Stimulated activated memory B cell treated with anti-CD40 and anti-IgM and Interleukin-4, amounts not matched to agents 10 μg/mL and 1 μg/mL and 100 μg/mL, for 72 hours (primary cell): ENCODE measurements at regions not wholly inside any gene's neighbourhood (a gene's known extent, or its start where the extent isn't known, plus 50 kb on each side); places are given as distances from the start of the nearest gene placed in this dataset.

Source experiments
- ATAC-seq: fragments of 150-1000 bp; cut with Tn5 transposase; 2 replicates; pipeline ENCODE4 v1.10.0; 2021
- H3K27ac Mint-ChIP-seq: one replicate; pipeline ENCODE4 v1.8.0; 2022; ENCODE audit warnings: mild to moderate bottlenecking, mixed read lengths
- H3K27me3 Mint-ChIP-seq: one replicate; pipeline ENCODE4 v1.8.0; 2022; ENCODE audit warnings: mixed read lengths
- H3K36me3 Mint-ChIP-seq: one replicate; pipeline ENCODE4 v1.8.0; 2022; ENCODE audit warnings: mixed read lengths
- H3K4me1 Mint-ChIP-seq: one replicate; pipeline ENCODE4 v1.8.0; 2022; ENCODE audit warnings: mixed read lengths
- H3K4me3 Mint-ChIP-seq: one replicate; pipeline ENCODE4 v1.8.0; 2022; ENCODE audit warnings: mild to moderate bottlenecking, moderate library complexity, mixed read lengths
- H3K9me3 Mint-ChIP-seq: one replicate; pipeline ENCODE4 v1.8.0; 2022; ENCODE audit warnings: mixed read lengths

DNA sequence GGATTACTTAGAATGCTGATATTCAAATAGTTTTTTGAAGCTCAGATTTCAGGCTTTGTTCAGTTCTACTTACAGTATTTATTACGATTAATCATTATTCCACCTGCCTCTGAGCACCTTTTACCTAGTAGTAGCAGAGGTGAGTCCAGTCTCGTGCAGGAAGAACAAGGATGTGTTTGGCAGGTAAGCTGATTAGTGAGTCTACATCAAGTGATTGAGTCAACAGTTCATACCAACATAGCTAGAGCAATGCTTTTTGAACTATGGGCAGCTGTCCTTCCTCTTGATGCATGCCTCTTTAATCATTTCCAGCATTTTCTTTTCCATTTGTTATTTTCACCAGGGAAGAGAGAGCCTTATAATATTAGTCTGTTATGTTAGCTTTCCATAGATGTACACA, 838.9 kb downstream of the USP25 start:
- ATAC-seq = no peak
- H3K27me3 Mint-ChIP-seq = no peaks in the 10 kb centered on the region
- no peaks in the 10 kb centered on the region for H3K9me3 Mint-ChIP-seq
- H3K4me3 Mint-ChIP-seq = no peak overlapping the region
- no peaks in the 10 kb centered on the region for H3K36me3 Mint-ChIP-seq
- H3K27ac Mint-ChIP-seq = no peak overlapping the region
- no peaks in the 10 kb centered on the region for H3K4me1 Mint-ChIP-seq

- H3K4me1 Mint-ChIP-seq = no peaks in the 10 kb centered on the region
- no peaks in the 10 kb centered on the region for H3K27me3 Mint-ChIP-seq
- ATAC-seq = no peak
- no peak overlapping the region for H3K4me3 Mint-ChIP-seq
- no peak overlapping the region for H3K27ac Mint-ChIP-seq
- no peaks in the 10 kb centered on the region for H3K36me3 Mint-ChIP-seq
- no peaks in the 10 kb centered on the region for H3K9me3 Mint-ChIP-seq
Measured at GRCh38 chr21:16569679-16570078, 839.9 kb downstream of the USP25 start.

DNA sequence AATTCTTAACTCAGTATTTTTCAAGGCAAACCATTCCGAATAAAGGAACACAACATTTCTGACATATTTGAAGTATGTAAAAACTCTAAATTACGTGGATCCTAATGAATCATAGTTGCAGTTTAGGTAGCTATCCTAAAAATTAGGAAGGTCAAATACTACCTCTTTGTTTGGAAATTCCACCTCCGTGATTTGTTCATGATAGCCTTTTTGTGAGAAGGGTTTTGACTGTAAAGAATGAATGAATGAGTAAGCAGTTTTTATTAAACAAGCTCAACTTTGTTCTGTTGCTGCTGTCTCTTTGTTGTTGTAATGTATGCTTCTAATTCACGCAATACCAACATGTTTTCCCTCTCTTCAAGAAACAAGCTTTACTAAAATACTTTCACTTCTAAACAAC, 840.4 kb downstream of the USP25 start:
- no peaks in the 10 kb centered on the region for H3K27me3 Mint-ChIP-seq
- H3K4me1 Mint-ChIP-seq = no peaks in the 10 kb centered on the region
- H3K27ac Mint-ChIP-seq = no peak overlapping the region
- peaks cover 2% of the 10 kb centered on the region for H3K9me3 Mint-ChIP-seq
- H3K36me3 Mint-ChIP-seq = no peaks in the 10 kb centered on the region
- H3K4me3 Mint-ChIP-seq = no peak overlapping the region
- no peak for ATAC-seq

GRCh38 chr21:16570856-16571255, 841.1 kb downstream of the USP25 start:
- no peaks in the 10 kb centered on the region for H3K4me1 Mint-ChIP-seq
- no peaks in the 10 kb centered on the region for H3K36me3 Mint-ChIP-seq
- no peak overlapping the region for H3K27ac Mint-ChIP-seq
- no peaks in the 10 kb centered on the region for H3K27me3 Mint-ChIP-seq
- no peak for ATAC-seq
- peaks cover 2% of the 10 kb centered on the region for H3K9me3 Mint-ChIP-seq
- H3K4me3 Mint-ChIP-seq = no peak overlapping the region

DNA sequence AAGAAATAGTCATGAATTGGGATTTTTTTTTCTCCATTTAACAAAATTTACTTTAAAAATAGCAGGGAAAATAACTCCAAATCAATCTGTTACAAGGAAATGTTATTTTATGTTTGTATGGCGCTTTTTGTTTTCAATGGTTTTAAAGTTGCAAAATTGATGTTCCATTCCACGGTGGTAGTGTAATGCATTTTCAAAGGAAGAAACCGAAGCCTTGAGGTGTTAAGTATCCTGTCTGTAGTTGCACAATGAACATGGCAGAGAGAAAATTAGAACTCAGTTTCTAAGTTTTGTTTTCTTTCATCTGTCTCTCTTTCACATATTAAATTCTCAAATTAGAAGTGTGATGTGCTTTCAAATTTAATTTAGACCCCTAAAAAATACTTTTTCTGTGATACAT, 841.8 kb downstream of the USP25 start:
- ATAC-seq = no peak
- no peaks in the 10 kb centered on the region for H3K36me3 Mint-ChIP-seq
- no peaks in the 10 kb centered on the region for H3K4me1 Mint-ChIP-seq
- peaks cover 2% of the 10 kb centered on the region for H3K9me3 Mint-ChIP-seq
- no peak overlapping the region for H3K27ac Mint-ChIP-seq
- no peak overlapping the region for H3K4me3 Mint-ChIP-seq
- no peaks in the 10 kb centered on the region for H3K27me3 Mint-ChIP-seq

DNA sequence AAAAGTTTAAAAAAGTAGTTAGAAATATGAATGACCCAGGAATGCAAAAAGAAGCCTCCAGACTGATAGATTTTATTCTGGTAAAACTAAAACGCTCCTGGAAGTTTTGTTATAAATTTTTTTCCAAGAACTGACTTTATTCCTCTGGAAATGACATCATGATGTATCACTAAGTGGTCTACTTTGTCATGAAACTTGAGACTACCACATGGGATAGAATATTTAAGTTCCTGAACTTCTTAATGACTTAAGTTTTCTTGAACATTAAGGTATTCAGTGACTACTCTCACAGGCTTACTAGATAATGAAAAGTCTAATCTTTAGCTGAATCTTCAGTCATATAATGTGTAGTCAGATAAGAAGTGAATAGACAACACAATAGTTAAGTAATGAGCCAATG, 842.2 kb downstream of the USP25 start:
- no peaks in the 10 kb centered on the region for H3K27me3 Mint-ChIP-seq
- H3K4me1 Mint-ChIP-seq = no peaks in the 10 kb centered on the region
- no peak overlapping the region for H3K27ac Mint-ChIP-seq
- ATAC-seq = no peak
- H3K36me3 Mint-ChIP-seq = no peaks in the 10 kb centered on the region
- peaks cover 2% of the 10 kb centered on the region for H3K9me3 Mint-ChIP-seq
- H3K4me3 Mint-ChIP-seq = no peak overlapping the region

DNA sequence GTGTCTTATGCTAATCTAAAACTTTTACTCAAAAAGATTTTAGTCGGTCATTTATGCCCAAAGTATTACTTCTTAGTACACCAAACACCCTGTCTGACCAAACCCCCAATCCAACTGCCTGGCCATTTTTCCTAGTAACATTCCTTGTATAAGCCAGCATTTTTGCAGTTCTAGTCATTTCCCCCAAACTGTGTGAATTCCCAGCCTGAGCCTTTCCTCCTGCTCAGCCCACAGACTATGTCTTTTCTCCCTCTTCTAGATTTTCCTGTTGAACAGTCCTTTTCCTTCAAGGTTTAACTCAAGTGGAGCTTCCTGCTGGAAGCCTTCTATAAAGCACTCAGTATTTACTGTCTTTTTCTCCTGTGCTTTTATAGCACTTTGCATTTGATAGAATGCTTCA, 843.8 kb downstream of the USP25 start:
- Mint-ChIP-seq H3K27me3 (no peaks in the 10 kb centered on the region), H3K9me3 (peaks cover 2% of the 10 kb centered on the region), H3K4me3 (no peak overlapping the region), H3K4me1 (no peaks in the 10 kb centered on the region), H3K36me3 (no peaks in the 10 kb centered on the region), H3K27ac (no peak overlapping the region)
- ATAC-seq = no peak

GRCh38 chr21:16577975-16578374, 848.2 kb downstream of the USP25 start:
- ATAC-seq = no peak
- no peak overlapping the region for H3K27ac Mint-ChIP-seq
- H3K27me3 Mint-ChIP-seq = no peaks in the 10 kb centered on the region
- no peak overlapping the region for H3K4me3 Mint-ChIP-seq
- H3K4me1 Mint-ChIP-seq = no peaks in the 10 kb centered on the region
- peaks cover 2% of the 10 kb centered on the region for H3K9me3 Mint-ChIP-seq
- H3K36me3 Mint-ChIP-seq = no peaks in the 10 kb centered on the region

- no peak overlapping the region for H3K4me3 Mint-ChIP-seq
- no peak overlapping the region for H3K27ac Mint-ChIP-seq
- no peaks in the 10 kb centered on the region for H3K27me3 Mint-ChIP-seq
- no peak for ATAC-seq
- H3K36me3 Mint-ChIP-seq = no peaks in the 10 kb centered on the region
- H3K4me1 Mint-ChIP-seq = no peaks in the 10 kb centered on the region
- peaks cover 2% of the 10 kb centered on the region for H3K9me3 Mint-ChIP-seq
Measured at GRCh38 chr21:16578912-16579311, 849.1 kb downstream of the USP25 start.

DNA sequence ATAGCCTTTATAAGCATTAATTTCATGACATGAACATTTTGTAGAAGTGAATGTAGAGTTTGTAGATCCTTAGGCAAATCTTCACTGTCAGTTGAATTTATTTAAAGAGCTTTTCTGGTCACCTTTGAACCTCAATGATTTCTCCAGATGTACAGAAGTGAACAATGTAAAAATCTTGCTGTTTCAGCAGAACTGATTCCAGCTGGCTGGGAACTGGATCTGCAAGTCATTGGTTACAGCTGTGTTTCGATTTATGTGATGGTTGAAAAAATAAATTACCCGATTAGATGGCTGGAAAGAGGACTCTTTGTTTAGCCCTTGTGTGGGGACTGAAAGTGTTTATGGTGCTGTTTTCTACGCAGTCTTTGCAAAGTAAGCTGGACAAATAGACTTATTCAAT, 849.8 kb downstream of the USP25 start:
- no peaks in the 10 kb centered on the region for H3K36me3 Mint-ChIP-seq
- no peak for ATAC-seq
- no peak overlapping the region for H3K27ac Mint-ChIP-seq
- H3K27me3 Mint-ChIP-seq = no peaks in the 10 kb centered on the region
- H3K4me1 Mint-ChIP-seq = no peaks in the 10 kb centered on the region
- peaks cover 2% of the 10 kb centered on the region for H3K9me3 Mint-ChIP-seq
- no peak overlapping the region for H3K4me3 Mint-ChIP-seq

DNA sequence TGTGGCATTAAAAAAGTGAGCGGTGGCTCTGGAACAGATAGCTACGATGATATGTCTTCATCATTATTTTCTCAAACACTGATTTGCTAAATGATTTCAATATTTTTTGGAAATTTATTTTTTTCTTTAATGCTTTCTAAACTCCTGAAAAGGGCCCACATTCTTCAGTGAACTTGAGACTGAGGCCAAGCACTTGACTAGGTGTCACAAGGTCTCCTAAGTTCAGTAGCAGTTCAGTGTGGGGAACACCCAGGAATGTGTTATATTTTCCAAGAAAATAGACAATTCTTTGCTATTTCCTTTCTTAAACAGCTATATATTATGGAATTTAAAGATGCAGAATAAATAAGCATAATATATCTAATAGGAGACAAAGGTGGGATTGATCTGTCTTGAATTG, 850.9 kb downstream of the USP25 start:
- H3K9me3 Mint-ChIP-seq = no peaks in the 10 kb centered on the region
- no peak overlapping the region for H3K27ac Mint-ChIP-seq
- no peaks in the 10 kb centered on the region for H3K27me3 Mint-ChIP-seq
- no peak overlapping the region for H3K4me3 Mint-ChIP-seq
- H3K4me1 Mint-ChIP-seq = no peaks in the 10 kb centered on the region
- H3K36me3 Mint-ChIP-seq = no peaks in the 10 kb centered on the region
- ATAC-seq = no peak

DNA sequence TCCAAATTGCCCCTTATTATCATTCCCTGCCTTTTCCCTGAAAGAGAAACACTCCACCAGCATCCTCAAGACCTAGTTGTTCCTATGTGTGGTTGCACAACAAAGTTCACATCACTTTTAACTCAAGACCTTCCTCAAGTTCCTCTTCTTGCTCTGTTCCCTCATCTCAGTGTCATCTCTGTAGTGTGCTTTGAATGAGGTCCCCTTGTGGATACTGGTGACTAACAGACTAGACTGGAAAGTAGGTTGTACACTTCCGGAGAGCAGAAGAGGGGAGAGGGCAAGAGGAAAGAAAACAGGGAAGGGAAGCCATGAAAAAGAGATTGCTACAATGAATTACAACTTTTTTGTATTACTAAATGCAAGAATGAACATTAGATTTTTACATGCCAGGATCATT, 853.8 kb downstream of the USP25 start:
- Mint-ChIP-seq H3K4me3 (no peak overlapping the region), H3K36me3 (no peaks in the 10 kb centered on the region), H3K27me3 (no peaks in the 10 kb centered on the region), H3K27ac (no peak overlapping the region), H3K4me1 (no peaks in the 10 kb centered on the region), H3K9me3 (no peaks in the 10 kb centered on the region)
- no peak for ATAC-seq

DNA sequence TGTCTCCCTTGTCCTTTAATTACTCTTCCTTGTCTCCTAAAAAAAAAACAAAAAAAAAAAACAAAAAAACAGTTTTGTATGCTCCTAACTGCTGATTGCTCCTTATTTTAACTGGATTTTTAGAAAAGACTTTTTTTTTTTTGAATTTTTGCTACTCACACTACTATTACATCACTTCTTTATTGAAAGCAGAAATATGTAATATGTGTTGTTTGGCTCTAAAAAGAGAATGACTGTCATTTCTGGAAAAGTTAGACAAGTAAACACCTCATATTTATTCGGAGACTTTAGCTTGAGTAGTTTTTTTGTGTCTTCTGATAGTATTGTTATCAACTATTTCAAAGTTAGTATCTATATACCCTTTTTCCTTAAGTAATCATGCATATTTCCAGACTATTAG, 855.0 kb downstream of the USP25 start:
- Mint-ChIP-seq H3K9me3 (no peaks in the 10 kb centered on the region), H3K4me1 (no peaks in the 10 kb centered on the region), H3K27me3 (no peaks in the 10 kb centered on the region), H3K36me3 (no peaks in the 10 kb centered on the region), H3K27ac (no peak overlapping the region), H3K4me3 (no peak overlapping the region)
- no peak for ATAC-seq

- no peaks in the 10 kb centered on the region for H3K9me3 Mint-ChIP-seq
- H3K4me1 Mint-ChIP-seq = no peaks in the 10 kb centered on the region
- no peak overlapping the region for H3K27ac Mint-ChIP-seq
- H3K36me3 Mint-ChIP-seq = no peaks in the 10 kb centered on the region
- no peak overlapping the region for H3K4me3 Mint-ChIP-seq
- no peak for ATAC-seq
- no peaks in the 10 kb centered on the region for H3K27me3 Mint-ChIP-seq
Measured at GRCh38 chr21:16585896-16586295, 856.1 kb downstream of the USP25 start.

- H3K4me3 Mint-ChIP-seq = no peak overlapping the region
- H3K9me3 Mint-ChIP-seq = no peaks in the 10 kb centered on the region
- H3K4me1 Mint-ChIP-seq = no peaks in the 10 kb centered on the region
- H3K27me3 Mint-ChIP-seq = no peaks in the 10 kb centered on the region
- no peak overlapping the region for H3K27ac Mint-ChIP-seq
- no peaks in the 10 kb centered on the region for H3K36me3 Mint-ChIP-seq
- ATAC-seq = no peak
Measured at GRCh38 chr21:16587141-16587581, 857.4 kb downstream of the USP25 start.

DNA sequence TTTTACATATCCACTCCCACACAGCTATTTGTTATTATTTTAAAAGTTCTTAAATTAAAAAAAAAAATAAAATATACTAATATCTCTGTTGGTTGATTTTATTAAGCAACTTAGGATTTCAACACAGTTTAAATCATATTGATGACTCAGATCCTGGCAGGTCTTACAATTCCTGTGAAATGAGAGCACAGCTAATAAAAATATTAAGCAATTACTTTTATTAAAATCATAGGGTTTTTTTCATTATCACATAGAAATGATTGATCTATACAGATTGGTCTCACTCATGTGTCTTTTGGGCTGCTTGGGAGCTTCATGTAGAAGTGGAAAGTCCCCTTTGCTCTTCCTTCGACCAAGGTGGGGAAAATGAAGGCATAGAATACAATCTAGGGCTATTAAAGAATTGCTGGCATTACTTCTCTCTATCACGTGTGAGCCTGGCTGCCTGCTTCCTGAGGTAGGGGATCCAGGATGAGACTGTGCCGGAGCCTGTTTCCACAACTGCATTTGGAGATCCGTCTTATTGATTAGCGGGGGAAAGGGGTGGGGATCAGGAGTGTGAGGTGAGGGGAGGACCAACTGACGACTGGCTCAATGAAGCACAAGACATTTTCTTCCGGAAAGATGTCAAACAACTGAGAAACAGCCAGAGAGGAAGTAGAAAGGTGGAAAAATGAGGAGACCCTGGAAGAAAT, 858.0 kb downstream of the USP25 start:
- H3K4me1 Mint-ChIP-seq = no peaks in the 10 kb centered on the region
- ATAC-seq = no peak
- no peaks in the 10 kb centered on the region for H3K27me3 Mint-ChIP-seq
- no peak overlapping the region for H3K4me3 Mint-ChIP-seq
- no peaks in the 10 kb centered on the region for H3K9me3 Mint-ChIP-seq
- H3K27ac Mint-ChIP-seq = no peak overlapping the region
- H3K36me3 Mint-ChIP-seq = no peaks in the 10 kb centered on the region

- Mint-ChIP-seq H3K9me3 (no peaks in the 10 kb centered on the region), H3K36me3 (no peaks in the 10 kb centered on the region), H3K27ac (no peak overlapping the region), H3K4me1 (no peaks in the 10 kb centered on the region), H3K4me3 (no peak overlapping the region), H3K27me3 (no peaks in the 10 kb centered on the region)
- ATAC-seq = no peak
Measured at GRCh38 chr21:16588433-16588860, 858.7 kb downstream of the USP25 start.
